Stimulated activated CD4-positive, alpha-beta T cell treated with anti-CD3 and anti-CD28 coated beads, Interleukin-4, amount 100 ng/mL, for 24 hours (primary cell): ENCODE measurements at regions not wholly inside any gene's neighbourhood (a gene's known extent, or its start where the extent isn't known, plus 50 kb on each side); places are given as distances from the start of the nearest gene placed in this dataset.
"Not testable (repeated sequence)": the region's sequence is repeated elsewhere in the genome, so short reads cannot be mapped to it uniquely, and the experiment has no call there.

Experiments
- DNase-seq: peaks from one replicate; pipeline ENCODE4 v3.0.0-alpha.2; 2020

DNA sequence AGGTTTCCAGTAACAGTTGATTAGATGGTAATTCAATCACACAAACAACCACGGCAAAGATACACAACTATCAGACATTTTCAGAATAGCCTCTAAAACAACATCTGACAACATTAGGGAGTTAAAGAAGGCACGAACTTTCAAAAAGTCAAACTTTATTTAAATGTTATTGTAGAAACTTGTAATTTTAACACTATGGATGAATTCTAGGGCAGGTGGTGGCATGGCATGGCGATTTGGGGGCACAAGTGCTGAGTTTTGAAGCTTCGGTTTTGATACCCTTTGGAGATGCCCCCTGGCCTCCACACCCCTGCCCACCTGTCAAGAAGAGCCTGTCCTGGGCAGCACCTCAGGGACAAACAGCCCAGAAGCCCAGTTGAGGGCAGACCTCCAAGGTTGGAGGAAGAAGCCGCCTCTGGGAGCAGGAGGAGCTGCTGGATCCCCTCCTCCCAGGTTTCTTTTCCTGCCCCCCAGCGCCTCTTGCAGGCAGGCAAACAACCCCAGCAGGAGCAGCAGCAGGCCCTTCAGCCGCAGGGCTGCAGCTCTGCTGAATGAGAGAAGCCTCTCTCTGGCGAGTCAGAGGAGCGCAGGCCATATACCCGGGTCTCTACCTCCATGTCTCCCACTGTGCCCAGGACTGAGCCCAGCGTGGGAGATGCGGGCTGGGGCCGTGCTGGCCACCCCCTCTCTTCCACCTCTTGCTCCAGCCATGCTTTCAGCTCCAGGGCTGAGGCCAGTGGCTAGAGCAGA is 102.1 kb upstream of the IGLL5 start:
- no peak for DNase-seq

DNA sequence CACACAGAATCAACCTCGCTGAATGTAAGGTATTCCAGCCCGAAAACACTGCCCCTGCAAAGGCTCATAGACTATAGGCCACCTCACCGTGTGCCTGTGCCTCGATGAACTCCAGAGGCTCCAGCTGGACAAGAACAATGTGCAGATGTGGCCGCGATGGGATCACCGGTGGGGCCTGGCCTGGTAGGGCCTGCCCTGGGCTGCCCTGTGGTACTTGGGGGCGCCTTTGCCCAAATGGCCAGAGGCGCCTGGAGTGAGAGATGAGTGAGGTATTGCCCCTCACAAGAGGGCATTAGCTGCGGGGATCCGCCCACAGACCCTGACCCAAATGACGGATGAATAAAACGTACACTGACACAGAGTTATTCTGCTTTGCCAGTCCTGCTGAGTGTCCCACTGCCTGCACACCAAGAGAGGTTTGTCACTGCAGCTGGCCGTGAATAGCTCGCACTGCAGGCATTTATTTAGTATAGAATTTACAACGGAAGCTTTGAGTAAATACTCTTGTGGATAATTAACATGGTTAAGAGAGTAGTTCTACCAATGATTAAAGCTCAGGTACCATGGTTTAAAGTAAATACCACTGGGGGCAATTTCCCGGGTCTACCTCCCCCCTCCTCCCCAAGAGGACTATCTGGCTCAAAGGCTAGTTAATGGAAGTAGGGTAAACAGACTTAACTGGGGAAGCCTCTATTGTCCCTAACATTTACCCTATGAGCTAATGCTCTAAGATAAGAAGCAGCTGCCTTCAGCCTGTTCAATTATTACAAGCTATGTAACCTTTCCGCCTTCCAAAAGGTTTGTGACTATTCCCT is 101.1 kb upstream of the IGLL5 start:
- DNase-seq: no peak

DNA sequence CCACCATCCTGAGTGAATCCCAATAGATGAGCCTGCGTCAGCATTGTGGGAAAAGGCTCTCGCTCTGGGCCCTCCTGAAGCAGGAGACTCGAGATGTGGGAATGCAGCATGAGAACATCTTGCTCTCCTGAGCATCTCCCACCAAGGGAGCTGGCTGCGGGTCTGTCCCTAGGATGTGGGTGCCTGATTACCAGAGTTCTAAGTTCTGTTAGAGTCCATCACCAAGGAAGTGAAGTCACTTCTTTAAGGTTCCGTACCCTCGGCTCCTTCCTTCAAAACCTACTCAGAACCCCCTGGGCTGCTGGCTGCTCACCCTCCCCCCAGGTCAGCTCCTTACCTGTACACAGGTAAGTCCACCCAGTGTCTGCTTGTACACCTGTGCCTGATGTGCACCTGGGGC is 100.5 kb upstream of the IGLL5 start:
- DNase-seq: no peak

DNA sequence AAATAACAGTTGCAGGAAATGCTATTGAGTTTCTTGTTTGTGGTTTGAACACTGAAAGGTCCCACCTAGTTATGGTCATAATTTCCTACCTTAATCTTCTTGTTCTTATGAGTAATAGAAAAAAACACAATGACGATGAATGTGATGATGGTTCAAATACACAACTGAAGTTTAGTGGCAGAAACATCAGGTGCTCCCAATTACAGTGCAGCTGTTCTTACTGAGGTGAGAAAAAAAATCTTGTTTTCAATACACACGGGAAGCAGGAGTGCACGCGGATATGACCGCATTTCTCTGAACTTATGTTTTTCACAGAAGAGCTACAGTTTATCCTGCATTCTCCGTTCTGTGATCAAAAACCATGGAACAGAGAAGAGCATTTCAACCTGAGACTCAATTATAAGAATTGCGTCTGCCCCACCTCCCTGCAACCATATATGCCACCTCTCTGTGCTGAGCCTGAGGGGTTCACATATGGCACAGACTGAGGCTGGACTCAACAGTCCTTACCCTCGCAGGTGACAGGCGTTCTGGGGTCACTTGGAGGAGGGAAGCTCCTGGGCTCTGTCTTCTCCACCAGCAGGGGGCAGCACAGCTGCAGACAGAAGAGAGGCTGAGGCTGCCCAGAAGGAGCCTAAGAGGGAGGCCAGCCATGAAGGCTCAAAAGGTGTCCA is 99.7 kb upstream of the IGLL5 start:
- DNase-seq: peak; percentile 72

DNA sequence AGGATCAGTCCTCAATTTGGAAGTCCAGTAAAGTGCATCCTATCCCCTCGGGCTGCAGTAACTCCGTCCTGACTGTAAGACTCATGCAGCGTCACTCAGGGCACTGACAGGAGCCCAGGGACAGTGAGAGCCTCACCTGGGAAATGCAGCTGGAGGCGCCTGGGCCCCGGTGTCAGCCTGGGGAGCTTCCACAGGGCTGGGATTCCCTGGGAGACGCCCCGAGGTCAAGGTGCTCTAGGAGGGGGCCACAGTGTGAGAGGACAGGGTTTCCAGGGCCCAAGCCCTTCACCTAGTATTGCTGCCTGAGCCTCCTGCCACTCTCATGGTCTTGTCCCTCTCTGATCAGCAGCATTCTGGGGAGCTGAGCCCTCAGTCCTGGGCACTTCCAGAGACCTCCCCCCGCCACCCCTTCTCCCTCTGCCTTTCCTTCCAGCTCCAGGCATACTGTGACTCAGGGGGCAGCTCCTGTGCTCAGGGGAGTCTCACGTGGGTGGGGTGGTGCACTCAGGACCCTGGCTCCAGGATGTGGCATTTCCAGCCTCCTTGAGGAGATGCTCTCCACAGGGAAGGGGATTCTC is 99.1 kb upstream of the IGLL5 start:
- DNase-seq: no peak

DNA sequence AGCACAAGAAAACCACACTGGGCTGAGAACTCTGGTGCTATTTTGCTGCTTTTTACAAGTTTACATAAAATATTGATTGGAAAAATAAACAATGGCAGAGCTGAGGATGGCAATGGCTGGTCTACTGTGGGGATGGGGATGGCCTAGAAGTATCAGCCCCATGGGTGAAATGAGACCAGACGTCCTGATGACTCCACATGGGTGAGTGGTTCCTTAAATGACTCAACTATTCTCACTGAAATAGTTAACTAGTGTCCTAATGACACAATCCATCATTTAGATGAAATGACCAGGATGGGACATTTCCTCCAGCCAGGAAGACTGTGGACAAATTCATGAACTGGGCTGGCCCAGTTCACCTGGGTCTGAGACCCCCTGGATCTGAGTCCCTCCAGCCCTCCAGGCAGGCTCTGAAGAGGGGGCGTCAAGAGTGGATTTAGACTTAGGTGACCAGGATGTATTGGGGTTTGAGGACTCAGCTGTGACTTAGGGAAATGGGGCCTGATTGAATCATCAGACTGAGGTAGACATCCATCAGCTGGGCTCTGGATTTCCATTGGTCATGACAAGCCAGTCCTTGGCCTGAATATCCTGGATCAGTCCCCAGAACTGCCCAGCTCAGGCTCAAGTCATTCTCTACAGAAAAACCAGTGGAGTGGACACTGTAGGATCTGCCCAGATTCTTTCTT is 98.2 kb upstream of the IGLL5 start:
- no peak for DNase-seq

DNA sequence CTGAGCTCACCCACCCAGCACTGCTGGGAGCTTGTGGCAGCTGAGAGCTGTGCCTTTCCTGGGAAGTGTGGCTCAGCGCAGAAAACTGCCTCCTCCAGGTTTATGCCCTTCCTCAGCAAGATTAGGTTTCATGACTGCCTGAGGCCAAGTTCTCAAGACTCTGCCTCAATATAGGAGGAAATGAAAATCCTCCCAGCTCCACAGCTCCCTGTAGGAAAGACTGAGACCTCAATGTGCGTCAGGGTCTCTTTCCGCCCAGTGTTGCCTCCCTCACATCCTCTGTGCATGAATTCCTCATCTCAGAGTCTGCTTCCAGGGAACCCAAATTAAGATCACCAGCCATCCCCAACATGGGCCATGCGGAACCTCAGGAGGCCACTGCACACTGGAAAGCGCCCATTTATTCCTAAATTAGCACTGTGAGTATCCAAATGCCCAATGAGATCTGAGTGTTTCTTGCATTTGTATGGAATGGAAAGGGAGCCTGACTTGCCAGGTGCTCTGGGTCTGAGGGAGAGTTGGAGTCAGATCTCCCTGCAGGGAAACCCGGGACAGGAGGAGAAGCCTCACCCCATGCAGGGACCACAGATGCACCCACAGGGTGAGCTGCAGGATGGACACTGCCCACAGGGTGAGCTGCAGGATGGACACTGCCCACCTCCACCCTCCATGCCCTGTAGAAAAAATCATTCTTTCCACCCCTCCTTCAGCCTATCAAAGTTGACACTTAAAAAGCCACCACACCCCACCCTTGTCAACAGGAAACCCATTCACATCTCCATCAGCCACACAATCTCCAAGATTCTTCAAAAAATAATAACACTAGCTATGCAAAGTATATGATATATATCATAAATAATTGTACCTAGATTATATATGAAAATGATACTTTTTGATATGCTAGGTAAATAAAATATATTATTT is 97.4 kb upstream of the IGLL5 start:
- no peak for DNase-seq

DNA sequence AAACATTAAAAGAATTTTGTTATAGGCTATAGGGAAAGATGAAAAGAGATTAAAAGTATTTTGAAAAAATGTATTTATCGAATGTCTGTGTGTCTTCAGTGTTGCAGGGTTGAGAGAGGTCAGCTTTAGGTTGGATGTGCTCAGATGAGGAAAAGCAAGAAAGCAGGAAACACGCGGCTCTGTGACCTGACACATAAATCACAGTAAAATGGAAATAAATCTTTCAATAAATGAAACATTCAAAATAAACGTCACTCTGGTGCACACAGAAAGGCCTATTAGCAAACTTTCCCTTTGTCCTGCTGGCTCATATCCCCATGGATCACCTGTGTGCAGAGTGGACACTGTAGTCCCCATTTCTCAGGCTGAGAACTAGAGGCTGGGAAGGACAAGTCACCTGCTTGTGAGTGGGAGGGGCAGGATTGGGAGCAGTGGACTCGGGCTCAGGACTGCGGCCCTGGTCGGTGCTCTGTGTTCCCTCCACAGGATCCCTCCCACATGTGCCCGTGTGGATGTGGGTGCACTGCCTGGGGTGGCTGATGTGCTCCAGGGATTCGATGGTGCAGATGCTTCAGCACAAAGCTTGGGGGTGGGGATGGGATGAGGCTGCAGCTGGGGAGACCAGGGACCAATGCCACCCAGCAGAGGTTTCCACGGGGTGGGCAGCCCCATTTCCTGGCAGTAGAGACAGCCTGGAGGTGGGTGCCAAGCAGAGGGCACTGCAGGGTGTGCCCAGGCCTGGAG is 96.0 kb upstream of the IGLL5 start:
- no peak for DNase-seq

DNA sequence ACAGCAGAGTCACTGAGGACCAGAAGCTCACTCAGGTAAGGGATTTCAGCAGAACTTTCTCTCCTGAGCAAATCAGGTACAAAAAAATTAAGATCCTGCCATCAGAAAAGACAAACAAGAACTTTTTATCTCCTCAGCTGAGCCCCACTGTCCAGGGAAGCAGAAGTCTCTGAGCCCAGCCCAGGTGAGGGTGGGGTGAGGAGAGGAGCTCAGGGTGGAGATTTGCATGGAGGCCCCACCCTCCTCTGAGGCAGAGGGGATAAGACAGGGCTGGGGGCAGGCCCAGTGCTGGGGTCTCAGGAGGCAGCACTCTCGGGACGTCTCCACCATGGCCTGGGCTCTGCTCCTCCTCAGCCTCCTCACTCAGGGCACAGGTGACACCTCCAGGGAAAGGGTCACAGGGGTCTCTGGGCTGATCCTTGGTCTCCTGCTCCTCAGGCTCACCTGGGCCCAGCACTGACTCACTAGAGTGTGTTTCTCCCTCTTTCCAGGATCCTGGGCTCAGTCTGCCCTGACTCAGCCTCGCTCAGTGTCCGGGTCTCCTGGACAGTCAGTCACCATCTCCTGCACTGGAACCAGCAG is 95.3 kb upstream of the IGLL5 start:
- not testable (repeated sequence) for DNase-seq

DNA sequence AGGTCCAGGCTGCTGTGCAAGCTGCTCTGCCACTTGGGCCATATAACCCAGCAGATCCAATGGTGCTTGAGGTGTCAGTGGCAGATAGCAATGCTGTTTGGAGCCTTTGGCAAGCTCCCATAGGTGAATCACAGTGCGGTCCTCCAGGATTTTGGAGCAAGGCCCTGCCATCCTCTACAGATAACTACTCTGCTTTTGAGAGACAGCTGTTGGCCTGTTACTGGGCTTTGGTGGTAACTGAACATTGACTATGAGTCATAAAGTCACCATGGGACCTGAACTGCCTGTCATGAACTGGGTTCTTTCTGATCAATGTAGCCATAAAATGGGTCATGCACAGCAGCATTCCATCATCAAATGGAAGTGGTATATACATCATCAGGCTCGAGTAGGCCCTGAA is 92.0 kb upstream of the IGLL5 start:
- DNase-seq: not testable (repeated sequence)

DNA sequence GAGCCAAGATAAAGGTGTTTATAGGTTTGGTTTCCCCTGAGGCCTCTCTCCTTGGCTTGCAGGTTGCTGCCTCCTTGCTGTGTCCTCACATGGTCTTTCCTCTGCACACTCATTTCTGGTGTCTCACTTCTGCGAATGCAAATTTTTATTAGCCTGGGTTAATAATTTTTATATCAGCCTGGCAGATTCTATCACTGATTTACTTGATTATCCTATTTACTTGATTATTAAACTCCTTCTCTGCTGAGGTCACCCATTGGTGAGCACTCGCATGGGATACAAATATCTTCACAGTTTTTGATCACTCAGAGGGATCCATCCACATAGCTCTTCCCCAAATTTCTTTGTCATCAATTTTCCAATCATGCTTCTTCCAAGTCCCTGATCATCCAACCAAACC is 90.9 kb upstream of the IGLL5 start:
- DNase-seq: no peak

DNA sequence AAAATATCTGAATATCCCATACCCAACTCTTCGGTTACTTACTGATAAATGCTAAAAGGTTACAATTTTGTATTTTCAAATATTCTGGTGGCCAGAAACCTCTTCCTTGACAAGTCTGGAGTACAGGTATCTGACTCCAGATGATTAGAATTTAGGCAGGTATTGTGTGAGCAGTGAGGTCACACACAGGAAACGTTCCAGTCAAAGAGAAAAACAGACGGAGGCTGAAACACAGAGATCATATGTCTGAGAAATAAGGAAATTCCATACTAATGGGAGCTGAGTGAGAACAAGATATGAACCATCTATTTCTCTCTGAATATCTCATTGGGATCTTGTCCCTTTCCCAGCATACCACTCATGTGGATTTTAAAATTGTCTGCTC is 89.4 kb upstream of the IGLL5 start:
- DNase-seq: no peak

DNA sequence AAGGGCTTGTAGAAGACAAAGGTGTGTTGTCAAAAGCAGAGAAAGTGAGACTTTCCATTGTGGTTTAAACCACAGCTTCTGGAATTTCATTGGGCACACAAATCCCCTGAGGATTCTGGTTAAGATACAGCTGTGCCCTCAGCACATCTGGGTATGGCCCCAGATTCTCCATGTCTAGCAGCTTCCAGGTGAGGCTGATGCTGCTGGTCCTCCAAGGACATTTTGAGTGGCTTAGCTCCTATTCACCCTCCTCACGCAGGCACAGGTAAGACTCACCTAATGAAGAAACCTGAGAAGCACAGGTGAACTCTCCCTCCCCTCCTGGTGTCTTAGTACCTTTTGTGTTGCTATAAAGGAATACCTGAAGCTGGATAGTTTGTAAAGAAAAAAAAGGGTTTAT is 88.9 kb upstream of the IGLL5 start:
- DNase-seq: no peak

DNA sequence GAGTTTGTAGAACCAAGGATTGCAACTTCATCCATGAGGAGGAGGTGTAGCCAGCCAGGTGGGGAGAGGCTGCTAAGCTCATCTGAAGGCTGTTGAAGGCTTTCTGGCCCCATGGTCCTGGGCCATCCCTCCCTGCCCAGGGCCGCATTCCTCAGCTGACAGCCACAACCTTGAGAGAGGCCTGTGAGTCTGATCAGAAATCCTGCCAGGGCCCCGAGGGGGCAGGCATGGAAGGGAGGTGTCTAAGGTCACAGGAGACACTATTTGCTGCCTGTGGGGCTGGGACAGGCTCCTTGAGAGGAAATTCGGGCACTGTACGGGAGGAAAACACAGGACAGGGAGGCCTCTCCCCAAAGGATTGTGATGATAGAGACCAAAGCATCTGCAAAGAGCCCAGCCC is 88.1 kb upstream of the IGLL5 start:
- DNase-seq: no peak

DNA sequence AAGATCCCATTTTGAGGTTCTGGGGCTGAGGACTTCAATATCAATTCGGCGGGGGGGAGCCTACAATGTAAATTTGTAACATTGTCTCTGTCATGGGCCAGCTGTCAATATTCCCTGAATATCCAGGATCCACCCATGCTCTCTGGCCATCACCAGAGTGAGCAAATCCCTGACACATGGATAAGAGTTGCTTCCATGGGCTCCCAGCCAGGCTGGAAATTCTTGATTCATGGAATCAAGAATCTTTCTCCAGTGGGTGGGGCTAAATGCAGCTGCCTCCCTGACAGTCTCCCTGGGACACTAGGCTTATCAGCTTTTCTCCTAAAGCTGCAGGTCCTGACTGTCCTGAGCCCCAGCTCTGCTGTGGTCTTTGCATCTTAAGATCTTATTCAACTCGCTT is 86.9 kb upstream of the IGLL5 start:
- no peak for DNase-seq

DNA sequence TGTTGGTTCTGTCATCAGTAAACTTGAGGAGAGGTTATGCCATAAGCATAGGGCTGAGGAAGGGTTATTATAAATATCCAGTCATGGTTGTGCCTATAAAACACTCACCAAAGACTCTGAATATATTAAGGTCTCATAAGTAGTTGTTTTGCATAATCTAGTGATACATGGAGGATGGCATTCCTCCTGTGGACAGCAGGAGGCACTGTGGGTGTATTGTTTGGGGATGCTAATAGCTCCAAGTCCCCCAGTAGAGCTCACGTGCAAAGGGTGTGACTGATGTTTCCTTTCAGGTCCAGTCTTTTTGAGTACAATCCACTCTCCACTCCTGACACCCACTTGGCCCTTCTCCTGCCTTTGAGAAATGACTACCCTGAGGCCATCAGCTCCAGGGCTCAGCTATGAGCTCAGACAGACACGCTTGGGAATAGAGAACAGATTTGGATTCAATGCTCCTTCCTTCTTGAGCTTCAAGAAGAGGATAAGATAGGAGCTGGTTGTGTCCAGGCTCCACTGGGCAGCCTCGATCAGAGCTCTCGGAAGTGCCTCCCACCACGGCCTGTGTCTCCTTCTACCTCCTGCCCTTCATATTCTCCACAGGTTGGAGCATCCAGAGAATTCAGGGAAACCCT is 85.2 kb upstream of the IGLL5 start:
- DNase-seq: no peak

DNA sequence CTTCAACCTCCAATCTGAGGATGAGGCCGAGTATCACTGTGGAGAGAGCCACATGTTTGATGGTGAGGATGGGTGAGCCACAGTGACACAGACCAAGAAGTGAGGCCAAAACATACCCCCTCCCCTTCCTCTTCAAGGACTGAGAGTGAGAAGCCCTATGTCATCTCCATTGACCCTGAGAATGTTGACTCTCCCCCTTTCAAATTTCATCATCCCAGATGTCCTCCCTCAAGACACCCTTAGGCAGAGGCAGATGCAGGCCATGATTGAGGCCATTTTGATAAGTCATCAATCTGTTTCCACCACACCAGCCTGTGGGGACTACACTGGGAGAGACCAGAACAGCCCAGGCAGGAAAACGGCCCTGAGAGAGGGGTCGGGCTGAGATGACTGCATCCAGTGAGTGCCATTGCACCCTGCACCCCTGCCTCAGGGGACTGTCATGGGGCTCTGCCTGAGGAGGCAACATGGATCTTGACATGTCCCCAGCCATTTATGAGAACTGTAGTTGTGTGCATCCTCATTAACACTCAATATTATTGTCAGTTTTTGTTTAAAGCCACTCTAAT is 84.2 kb upstream of the IGLL5 start:
- DNase-seq: no peak

DNA sequence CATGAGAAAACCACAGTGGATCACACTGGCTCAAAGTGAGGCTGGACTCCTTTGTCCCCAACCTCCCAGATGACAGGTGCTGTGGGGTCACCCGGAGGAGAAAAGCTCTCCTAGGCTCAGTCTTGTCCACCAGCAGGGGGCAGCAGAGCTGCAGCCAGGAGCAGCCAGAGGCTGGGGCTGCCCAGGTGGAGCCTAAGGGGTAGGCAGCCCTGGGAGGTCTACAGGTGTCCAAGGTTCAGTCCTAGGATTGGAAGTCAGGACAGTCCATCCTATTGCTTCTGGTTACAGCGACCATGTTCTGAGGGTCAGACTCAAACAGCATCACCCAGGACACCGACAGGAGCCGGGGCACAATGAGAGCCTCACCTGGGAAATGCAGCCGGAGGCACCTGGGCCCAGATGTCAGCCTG is 77.6 kb upstream of the IGLL5 start:
- peak; percentile 80 for DNase-seq

DNA sequence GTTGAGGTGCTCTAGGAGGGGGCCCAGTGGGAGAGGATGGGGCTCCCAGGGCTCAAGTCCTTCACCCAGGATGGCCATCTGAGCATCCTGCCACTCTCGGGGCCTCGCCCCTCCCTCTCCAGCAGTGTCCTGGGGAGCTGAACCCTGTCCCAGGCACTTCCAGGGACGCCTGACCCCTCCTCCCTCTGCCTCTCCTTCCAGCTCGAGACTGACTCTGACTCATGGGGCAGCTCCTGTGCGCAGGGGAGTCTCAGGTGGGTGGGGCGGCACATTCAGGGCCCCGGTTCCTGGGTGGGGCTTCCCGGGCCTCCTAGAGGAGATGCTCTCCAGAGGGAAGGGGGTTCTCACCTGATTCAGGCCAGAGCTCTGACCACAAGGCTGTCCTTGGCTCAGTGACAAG is 77.1 kb upstream of the IGLL5 start:
- DNase-seq: no peak
